Parathyroid adenoma (tissue), 2 donors: ENCODE measurements at regions not wholly inside any gene's neighbourhood (a gene's known extent, or its start where the extent isn't known, plus 50 kb on each side); places are given as distances from the start of the nearest gene placed in this dataset.

Source experiments
- H2AFZ ChIP-seq: fragments of 300-600 bp; sonication (generic); one replicate; pipeline ENCODE4 v1.7.0; 2017; ENCODE audit warnings: antibody characterized with exemption, mild to moderate bottlenecking
- H3K27ac ChIP-seq: fragments of 300-600 bp; sonication (generic); one replicate; pipeline ENCODE4 v1.7.0; 2017
- H3K27me3 ChIP-seq: fragments of 300-600 bp; sonication (generic); one replicate; pipeline ENCODE4 v1.7.0; 2017; ENCODE audit warnings: low read length; ENCODE audit not compliant: control insufficient read depth, insufficient read depth
- H3K36me3 ChIP-seq: fragments of 300-600 bp; sonication (generic); one replicate; pipeline ENCODE4 v1.7.0; 2017; ENCODE audit warnings: low read length; ENCODE audit not compliant: control insufficient read depth, insufficient read depth
- H3K4me1 ChIP-seq: fragments of 300-600 bp; sonication (generic); one replicate; pipeline ENCODE4 v1.7.0; 2017; ENCODE audit warnings: control low read depth
- H3K4me2 ChIP-seq: fragments of 300-600 bp; sonication (generic); one replicate; pipeline ENCODE4 v1.7.0; 2017; ENCODE audit warnings: low read length
- H3K4me3 ChIP-seq: fragments of 300-600 bp; sonication (generic); one replicate; pipeline ENCODE4 v1.7.0; 2017; ENCODE audit warnings: low read depth, low read length
- H3K79me2 ChIP-seq: fragments of 300-600 bp; sonication (generic); one replicate; pipeline ENCODE4 v1.7.0; 2017; ENCODE audit warnings: control low read depth
- H3K9ac ChIP-seq: fragments of 300-600 bp; sonication (generic); one replicate; pipeline ENCODE4 v1.7.0; 2017; ENCODE audit warnings: mild to moderate bottlenecking
- H3K9me3 ChIP-seq: fragments of 300-600 bp; sonication (generic); one replicate; pipeline ENCODE4 v1.7.0; 2017; ENCODE audit warnings: low read length; ENCODE audit not compliant: control insufficient read depth
- TF ChIP-seq, protein P1 (sequence below): fragments of 300-600 bp; sonication (generic); IDR thresholded peaks from one replicate; pipeline ENCODE4 v1.7.0; 2017; ENCODE audit warnings: antibody characterized with exemption, mild to moderate bottlenecking
- donor health status: primary hyperparathyroidism.

DNA sequence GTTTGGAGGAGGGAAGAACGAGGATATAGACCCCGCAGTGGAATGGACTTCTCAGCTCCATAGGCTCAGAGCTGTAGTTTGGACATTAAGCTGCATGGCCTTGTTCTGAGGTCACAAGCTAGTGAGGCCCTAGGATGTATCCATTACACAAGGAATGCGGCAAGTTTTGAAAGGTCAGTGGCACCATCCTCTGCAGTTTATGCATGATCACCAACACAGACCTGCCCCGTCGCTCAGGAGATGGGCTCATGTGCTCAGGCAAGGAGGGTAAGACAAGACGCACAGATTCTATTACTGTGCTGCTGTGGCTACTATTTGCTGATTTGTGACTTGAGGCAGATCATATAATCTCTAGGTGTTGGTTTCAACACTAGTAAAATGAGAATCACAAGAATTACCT, 110.9 kb downstream of the FAM161A start:
- H2AFZ ChIP-seq: no peak overlapping the region
- TF ChIP-seq, protein P1, sequence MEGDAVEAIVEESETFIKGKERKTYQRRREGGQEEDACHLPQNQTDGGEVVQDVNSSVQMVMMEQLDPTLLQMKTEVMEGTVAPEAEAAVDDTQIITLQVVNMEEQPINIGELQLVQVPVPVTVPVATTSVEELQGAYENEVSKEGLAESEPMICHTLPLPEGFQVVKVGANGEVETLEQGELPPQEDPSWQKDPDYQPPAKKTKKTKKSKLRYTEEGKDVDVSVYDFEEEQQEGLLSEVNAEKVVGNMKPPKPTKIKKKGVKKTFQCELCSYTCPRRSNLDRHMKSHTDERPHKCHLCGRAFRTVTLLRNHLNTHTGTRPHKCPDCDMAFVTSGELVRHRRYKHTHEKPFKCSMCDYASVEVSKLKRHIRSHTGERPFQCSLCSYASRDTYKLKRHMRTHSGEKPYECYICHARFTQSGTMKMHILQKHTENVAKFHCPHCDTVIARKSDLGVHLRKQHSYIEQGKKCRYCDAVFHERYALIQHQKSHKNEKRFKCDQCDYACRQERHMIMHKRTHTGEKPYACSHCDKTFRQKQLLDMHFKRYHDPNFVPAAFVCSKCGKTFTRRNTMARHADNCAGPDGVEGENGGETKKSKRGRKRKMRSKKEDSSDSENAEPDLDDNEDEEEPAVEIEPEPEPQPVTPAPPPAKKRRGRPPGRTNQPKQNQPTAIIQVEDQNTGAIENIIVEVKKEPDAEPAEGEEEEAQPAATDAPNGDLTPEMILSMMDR: no peak

DNA sequence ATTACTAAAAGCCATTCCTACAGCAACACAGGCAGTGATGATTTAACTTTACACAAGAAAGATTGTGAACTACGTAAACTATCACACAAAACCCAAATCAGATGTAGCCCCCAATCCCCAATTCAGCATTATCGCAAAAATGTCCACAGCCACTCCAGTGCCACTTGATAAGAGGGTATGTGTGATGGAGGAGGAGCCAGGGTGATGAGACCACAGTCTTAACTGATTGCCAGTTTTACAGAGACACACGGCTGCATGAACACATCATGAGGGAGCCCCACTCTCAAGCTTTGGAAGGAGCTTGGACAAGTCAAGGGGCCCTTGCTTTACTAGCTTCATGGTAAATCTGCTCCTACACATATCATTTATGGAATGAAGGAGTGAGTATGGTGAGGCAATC, 116.0 kb downstream of the FAM161A start:
- Histone ChIP-seq H3K36me3 (no peaks in the 10 kb centered on the region), H3K27ac (no peak overlapping the region), H3K4me1 (no peaks in the 10 kb centered on the region), H3K4me3 (no peak overlapping the region), H2AFZ (no peak overlapping the region), H3K9ac (no peak overlapping the region), H3K79me2 (no peaks in the 10 kb centered on the region), H3K9me3 (no peaks in the 10 kb centered on the region), H3K4me2 (no peak overlapping the region), H3K27me3 (no peaks in the 10 kb centered on the region)
- TF ChIP-seq, protein P1: no peak

More for the DNA sequence above, 110.9 kb downstream of the FAM161A start:
- Histone ChIP-seq H3K27ac (no peak overlapping the region), H3K4me3 (no peak overlapping the region), H3K27me3 (no peaks in the 10 kb centered on the region), H3K79me2 (no peaks in the 10 kb centered on the region), H3K9me3 (no peaks in the 10 kb centered on the region), H3K36me3 (no peaks in the 10 kb centered on the region), H3K9ac (no peak overlapping the region), H3K4me2 (no peak overlapping the region), H3K4me1 (no peaks in the 10 kb centered on the region)

DNA sequence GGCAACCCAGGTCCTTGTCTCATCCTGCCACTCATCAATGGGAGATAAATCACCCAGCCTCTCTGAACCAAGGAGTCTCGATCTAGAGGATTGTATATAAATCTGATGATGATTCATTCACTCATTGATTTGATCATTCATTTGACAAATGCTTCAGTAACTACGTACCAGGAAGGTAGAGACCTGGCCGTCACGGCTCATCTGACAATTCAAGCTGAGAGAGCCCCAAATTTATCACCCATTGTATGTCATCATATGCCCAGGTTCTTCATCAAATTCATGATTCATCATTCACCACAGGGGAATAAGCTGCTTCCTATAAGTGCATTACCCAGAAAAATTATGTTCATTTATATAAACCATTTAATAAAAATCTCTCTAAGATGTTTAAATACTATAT, 116.9 kb downstream of the FAM161A start:
- Histone ChIP-seq H3K9me3 (no peaks in the 10 kb centered on the region), H3K27me3 (no peaks in the 10 kb centered on the region), H3K79me2 (no peaks in the 10 kb centered on the region), H3K27ac (no peak overlapping the region), H2AFZ (no peak overlapping the region), H3K9ac (no peak overlapping the region), H3K36me3 (no peaks in the 10 kb centered on the region), H3K4me1 (no peaks in the 10 kb centered on the region), H3K4me3 (no peak overlapping the region), H3K4me2 (no peak overlapping the region)
- TF ChIP-seq, protein P1: no peak

DNA sequence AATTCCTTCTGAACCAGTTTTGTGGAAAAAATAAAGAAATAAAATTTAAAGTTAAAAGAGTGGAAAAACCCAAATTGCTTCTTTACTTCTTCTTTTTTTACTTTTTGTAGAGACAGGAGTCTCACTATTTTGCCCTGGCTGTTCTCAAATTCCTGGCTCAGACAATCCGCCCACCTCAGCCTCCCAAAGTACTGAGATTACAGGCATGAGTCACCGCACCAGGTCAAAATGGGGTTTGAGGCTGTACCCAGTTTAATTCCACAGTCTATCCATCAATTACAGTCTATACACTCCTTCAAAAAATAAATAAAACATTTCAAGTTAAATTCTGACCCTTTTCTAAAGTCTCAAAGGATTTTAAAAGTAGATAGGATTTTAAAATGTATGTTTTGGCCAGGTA, 120.3 kb downstream of the FAM161A start:
- no peaks in the 10 kb centered on the region for H3K36me3 ChIP-seq
- no peak overlapping the region for H3K27ac ChIP-seq
- H3K79me2 ChIP-seq: no peaks in the 10 kb centered on the region
- H3K4me2 ChIP-seq: no peak overlapping the region
- TF ChIP-seq, protein P1: no peak
- H3K4me3 ChIP-seq: no peak overlapping the region
- no peaks in the 10 kb centered on the region for H3K9me3 ChIP-seq
- no peaks in the 10 kb centered on the region for H3K27me3 ChIP-seq
- H3K4me1 ChIP-seq: no peaks in the 10 kb centered on the region
- no peak overlapping the region for H3K9ac ChIP-seq
- H2AFZ ChIP-seq: no peak overlapping the region

DNA sequence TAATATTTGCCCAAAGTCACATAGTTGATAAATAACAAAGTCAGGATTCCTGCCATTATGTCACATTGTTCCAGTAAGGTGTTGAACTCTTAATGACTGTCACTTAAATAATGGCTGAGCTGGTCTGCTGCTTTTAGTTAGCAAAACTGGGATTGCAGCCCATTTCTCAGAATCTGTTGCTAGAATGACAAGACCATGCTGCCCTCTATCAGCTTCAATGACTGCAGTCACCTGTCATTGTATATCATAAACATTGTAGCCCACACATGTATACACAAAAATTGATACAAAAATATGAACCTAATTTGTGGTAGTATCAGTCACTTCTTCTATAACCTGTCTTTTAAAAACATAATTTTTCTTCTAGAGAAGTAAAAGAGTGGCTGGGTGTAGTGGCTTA, 121.1 kb downstream of the FAM161A start:
- no peaks in the 10 kb centered on the region for H3K9me3 ChIP-seq
- TF ChIP-seq, protein P1: no peak
- no peaks in the 10 kb centered on the region for H3K27me3 ChIP-seq
- H3K9ac ChIP-seq: no peak overlapping the region
- no peak overlapping the region for H3K4me3 ChIP-seq
- H2AFZ ChIP-seq: no peak overlapping the region
- no peaks in the 10 kb centered on the region for H3K79me2 ChIP-seq
- H3K36me3 ChIP-seq: no peaks in the 10 kb centered on the region
- no peaks in the 10 kb centered on the region for H3K4me1 ChIP-seq
- no peak overlapping the region for H3K27ac ChIP-seq
- no peak overlapping the region for H3K4me2 ChIP-seq
